Testis (tissue), 2 donors: ENCODE measurements at regions not wholly inside any gene's neighbourhood (a gene's known extent, or its start where the extent isn't known, plus 50 kb on each side); places are given as distances from the start of the nearest gene placed in this dataset.
A peak's percentile ranks its signal among the peaks of the same experiment; 100 is the strongest.

Experiments used
- DNase-seq: peaks from one replicate; pipeline ENCODE4 v3.0.0-alpha.2; 2019
- H3K27ac ChIP-seq, 2 donors: fragments of 200-600 bp; sonication (generic); one replicate each; pipeline ENCODE4 v1.5.1; 2019
- H3K27me3 ChIP-seq: fragments of 200-600 bp; sonication (generic); one replicate; pipeline ENCODE4 v1.5.1; 2019
- H3K36me3 ChIP-seq: fragments of 200-600 bp; sonication (generic); one replicate; pipeline ENCODE4 v1.5.1; 2017; ENCODE audit warnings: low read depth; ENCODE audit errors: missing control alignments
- H3K4me1 ChIP-seq: fragments of 200-600 bp; sonication (generic); one replicate; pipeline ENCODE4 v1.5.1; 2019
- H3K4me3 ChIP-seq, 2 donors: fragments of 200-600 bp; sonication (generic); one replicate each; pipeline ENCODE4 v1.5.1; 2017 to 2019
- H3K9me3 ChIP-seq: fragments of 200-600 bp; sonication (generic); one replicate; pipeline ENCODE4 v1.5.1; 2017
- CTCF ChIP-seq, 3 experiments: fragments of 450-650 bp in 2 of 3; fragments of 200-600 bp in 1 of 3; sonication (generic) in 1 of 3; IDR thresholded peaks; one replicate each; pipeline ENCODE4 v1.5.1; 2016 to 2019; ENCODE audit warnings: antibody characterized with exemption in 3 of 3, mild to moderate bottlenecking in 2 of 3, moderate library complexity in 1 of 3
- POLR2A ChIP-seq: fragments of 450-650 bp; IDR thresholded peaks from one replicate; pipeline ENCODE4 v1.6.1; 2017; ENCODE audit warnings: antibody characterized with exemption, mild to moderate bottlenecking, moderate library complexity
- WGBS, 2 donors: methylation state at CpG; one replicate each; pipeline ENCODE4 v1.1.5; 2018; 5-methylcytosine and 5-hydroxymethylcytosine counted together
- intact Hi-C: fragments of 100-400 bp; cut with DNase I; formaldehyde crosslinking; loops from one replicate; pipeline ENCODE4 v1.15.1; 2023; ENCODE audit warnings: low total_unique reads

GRCh38 chr2:49288902-49289700, 134.8 kb upstream of the FSHR start:
- intact Hi-C loops: no loop called here
- TF ChIP-seq POLR2A (no peak), CTCF (IDR thresholded peaks at IDR 0.05) (no peak)
- WGBS, 2 donors: 35 to 42% methylated on average over 2 of the region's 2 CpGs
- Histone ChIP-seq H3K27ac (no peak overlapping the region), H3K4me3 (no peak overlapping the region), H3K4me1 (peaks cover 7% of the 10 kb centered on the region), H3K27me3 (no peaks in the 10 kb centered on the region), H3K9me3 (no peaks in the 10 kb centered on the region), H3K36me3 (no peaks in the 10 kb centered on the region)
- no peak for DNase-seq

DNA sequence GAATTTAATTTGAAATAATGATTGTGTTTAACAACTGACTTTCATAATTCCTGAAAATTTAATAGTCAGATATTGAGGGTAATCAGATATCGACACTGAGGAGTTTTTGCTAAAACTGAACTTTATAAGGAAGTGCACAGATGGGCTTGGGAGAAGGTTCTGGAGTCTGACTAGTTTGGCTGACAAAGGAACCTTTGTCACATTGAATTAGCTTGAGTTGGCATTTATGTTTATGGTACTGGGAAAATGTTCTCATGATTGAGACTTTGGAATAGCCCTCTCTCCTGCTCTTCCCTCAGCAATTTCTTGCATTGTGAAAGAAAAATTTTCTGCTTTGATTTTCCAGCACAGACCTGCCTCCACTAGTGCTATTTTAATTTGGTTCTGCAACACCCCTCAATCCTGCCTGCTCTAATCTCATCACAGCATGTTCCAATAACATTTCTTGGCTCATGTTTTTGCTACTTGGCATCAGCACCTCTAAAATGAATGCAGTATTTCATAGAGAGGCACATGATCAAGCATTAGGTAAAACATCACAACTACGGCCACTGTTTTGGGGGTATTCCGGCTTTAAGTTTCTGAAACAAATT, 133.9 kb upstream of the FSHR start:
- H3K27ac ChIP-seq: peak overlapping the region in 1 of 2 donors; percentile 15
- TF ChIP-seq CTCF (IDR thresholded peaks at IDR 0.05) (no peak), POLR2A (no peak)

GRCh38 chr2:49286726-49287125, 132.4 kb upstream of the FSHR start:
- 64 to 80% methylated on average over 3 of the region's 3 CpGs for WGBS, 2 donors
- Histone ChIP-seq H3K4me3 (no peak overlapping the region), H3K27me3 (no peaks in the 10 kb centered on the region), H3K4me1 (peaks cover 7% of the 10 kb centered on the region), H3K36me3 (no peaks in the 10 kb centered on the region), H3K9me3 (no peaks in the 10 kb centered on the region), H3K27ac (no peak overlapping the region)
- no peak for DNase-seq
- intact Hi-C loops: no loop called here
- TF ChIP-seq CTCF (IDR thresholded peaks at IDR 0.05) (no peak), POLR2A (no peak)

More for the DNA sequence above, 133.9 kb upstream of the FSHR start:
- intact Hi-C loops: no loop called here
- peaks cover 7% of the 10 kb centered on the region for H3K4me1 ChIP-seq
- no peak overlapping the region for H3K4me3 ChIP-seq
- no peaks in the 10 kb centered on the region for H3K27me3 ChIP-seq
- WGBS, 2 donors: 49 to 68% methylated on average over 3 of the region's 3 CpGs
- H3K9me3 ChIP-seq: no peaks in the 10 kb centered on the region
- DNase-seq: no peak
- no peaks in the 10 kb centered on the region for H3K36me3 ChIP-seq

DNA sequence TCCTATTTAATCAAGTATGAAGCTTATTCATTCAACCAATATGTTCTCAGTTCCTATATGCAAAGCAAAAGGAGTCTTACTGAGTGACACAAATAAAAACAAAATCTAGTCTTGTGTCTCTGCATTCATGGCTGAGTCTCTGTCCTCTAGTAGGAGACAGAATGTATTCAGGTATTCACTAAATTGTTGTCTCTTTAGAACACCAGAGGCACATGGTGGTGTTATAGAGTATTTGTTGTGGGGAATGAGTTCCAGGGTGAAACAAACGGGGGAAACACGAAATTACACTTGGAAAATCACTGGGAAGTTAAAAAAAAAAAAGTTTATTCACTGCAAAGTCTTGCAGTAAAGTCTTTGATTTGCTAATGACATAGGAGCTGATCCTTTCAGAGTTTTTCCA, 131.7 kb upstream of the FSHR start:
- H3K4me1 ChIP-seq: peaks cover 7% of the 10 kb centered on the region
- no peak overlapping the region for H3K27ac ChIP-seq
- H3K27me3 ChIP-seq: no peaks in the 10 kb centered on the region
- H3K4me3 ChIP-seq: no peak overlapping the region
- intact Hi-C loops: no loop called here
- WGBS, 2 donors: 66 to 70% methylated on average over 2 of the region's 2 CpGs
- DNase-seq: no peak
- no peaks in the 10 kb centered on the region for H3K36me3 ChIP-seq
- TF ChIP-seq POLR2A (no peak), CTCF (IDR thresholded peaks at IDR 0.05) (peak in 1 of 3 experiments; percentile 9)
- no peaks in the 10 kb centered on the region for H3K9me3 ChIP-seq
